Upper lobe of left lung (tissue), 6 donors: ENCODE measurements at regions not wholly inside any gene's neighbourhood (a gene's known extent, or its start where the extent isn't known, plus 50 kb on each side); places are given as distances from the start of the nearest gene placed in this dataset.

Experiments
- ATAC-seq, 2 donors: fragments of 200-7000 bp; cut with Tn5 transposase; one replicate each; pipeline ENCODE4 v1.9.1; 2022; ENCODE audit warnings: mild to moderate bottlenecking in 2 of 2, moderate library complexity in 2 of 2; ENCODE audit not compliant: low FRiP score in 2 of 2
- DNase-seq, 2 donors: peaks; one replicate each; pipeline ENCODE4 v3.0.0-alpha.2; 2019 to 2020
- H3K27ac ChIP-seq, 4 donors: fragments of 200-600 bp; sonication (generic); one replicate each; pipeline ENCODE4 v1.5.1; 2016 to 2019
- H3K27me3 ChIP-seq, 4 donors: fragments of 200-600 bp; sonication (generic); one replicate each; pipeline ENCODE4 v1.5.1; 2017 to 2019
- H3K36me3 ChIP-seq, 4 donors: fragments of 200-600 bp; sonication (generic); one replicate each; pipeline ENCODE4 v1.5.1; 2016 to 2019
- H3K4me1 ChIP-seq, 4 donors: fragments of 200-600 bp; sonication (generic); one replicate each; pipeline ENCODE4 v1.5.1; 2018 to 2019
- H3K4me3 ChIP-seq, 4 donors: fragments of 200-600 bp; sonication (generic); one replicate each; pipeline ENCODE4 v1.5.1; 2017 to 2019; ENCODE audit warnings: mild to moderate bottlenecking in 2 of 4, moderate library complexity in 1 of 4
- H3K9me3 ChIP-seq, 4 donors: fragments of 200-600 bp; sonication (generic); one replicate each; pipeline ENCODE4 v1.5.1; 2018 to 2019
- CTCF ChIP-seq, 6 experiments: fragments of 450-650 bp in 4 of 6; fragments of 200-600 bp in 2 of 6; sonication (generic) in 2 of 6; IDR thresholded peaks; one replicate each; pipeline ENCODE4 v1.5.1; 2016 to 2019; ENCODE audit warnings: antibody characterized with exemption in 6 of 6
- EP300 ChIP-seq, 4 donors: sonication (generic); formaldehyde crosslinking; IDR thresholded peaks; one replicate each; pipeline ENCODE4 v1.5.1; 2017; ENCODE audit warnings: antibody characterized with exemption in 4 of 4, control low read depth in 2 of 4
- POLR2A ChIP-seq, 4 donors: fragments of 450-650 bp; IDR thresholded peaks; one replicate each; pipeline ENCODE4 v1.5.1; 2016 to 2017; ENCODE audit warnings: antibody characterized with exemption in 4 of 4, mild to moderate bottlenecking in 2 of 4
- POLR2AphosphoS5 ChIP-seq, 2 donors: sonication (generic); formaldehyde crosslinking; IDR thresholded peaks; one replicate each; pipeline ENCODE4 v1.5.1; 2017; ENCODE audit warnings: antibody characterized with exemption in 2 of 2
- WGBS, 2 donors: methylation state at CpG; one replicate each; pipeline ENCODE4 v1.1.5; 2017 to 2018; 5-methylcytosine and 5-hydroxymethylcytosine counted together
- donor health status: DM: no; HTN: no; CAD: no; lungs with moderate emphysema.
- donor health status: DM: no; HTN: yes; CAD: no; lungs with severe emphysema.

DNA sequence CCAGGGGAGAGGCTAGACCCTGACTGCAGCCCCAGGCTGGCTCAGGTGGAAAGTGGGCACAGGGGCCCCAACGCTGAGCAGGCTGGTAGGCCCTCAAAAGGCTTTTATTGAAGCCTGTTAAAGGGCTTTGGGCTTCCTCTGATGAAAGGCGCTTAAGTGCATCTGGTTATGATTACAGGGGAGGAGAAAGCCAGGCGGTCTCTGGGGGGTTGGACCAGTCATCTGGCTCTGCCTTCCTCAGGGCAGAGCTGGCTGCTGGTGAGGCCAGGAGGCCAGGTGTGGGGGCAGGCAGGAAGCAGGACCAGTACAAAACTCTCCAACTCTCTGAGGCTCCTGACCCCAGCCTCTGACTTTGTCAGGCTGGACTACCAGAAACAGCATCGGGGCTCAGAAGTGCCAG is 68.8 kb upstream of the BCOR start:
- H3K27me3 ChIP-seq: peaks cover 0 to 13% (median 0%) of the 10 kb centered on the region in 4 donors
- no peak for TF ChIP-seq EP300 (IDR thresholded peaks at IDR 0.05)
- TF ChIP-seq POLR2AphosphoS5 (IDR thresholded peaks at IDR 0.05): no peak
- no peak for TF ChIP-seq POLR2A (IDR thresholded peaks at IDR 0.05)
- TF ChIP-seq CTCF (IDR thresholded peaks at IDR 0.05): no peak
- H3K4me1 ChIP-seq: peaks cover 4 to 53% (median 14%) of the 10 kb centered on the region in 4 donors
- no peak overlapping the region for H3K27ac ChIP-seq
- WGBS, 2 donors: 34% methylated on average over 4 of the region's 4 CpGs; no CpG with 5 or more reads in 1 of the 2 donors
- DNase-seq (no peak), ATAC-seq (no peak)
- H3K4me3 ChIP-seq: no peak overlapping the region
- H3K9me3 ChIP-seq: no peaks in the 10 kb centered on the region
- H3K36me3 ChIP-seq: no peaks in the 10 kb centered on the region

GRCh38 chrX:40165861-40166260 is 68.1 kb upstream of the BCOR start:
- TF ChIP-seq EP300 (IDR thresholded peaks at IDR 0.05): no peak
- no peak for TF ChIP-seq POLR2A (IDR thresholded peaks at IDR 0.05)
- TF ChIP-seq POLR2AphosphoS5 (IDR thresholded peaks at IDR 0.05): no peak
- no peak for TF ChIP-seq CTCF (IDR thresholded peaks at IDR 0.05)
- DNase-seq (no peak), ATAC-seq (no peak)
- H3K27me3 ChIP-seq: peaks cover 0 to 13% (median 0%) of the 10 kb centered on the region in 4 donors
- H3K9me3 ChIP-seq: no peaks in the 10 kb centered on the region
- H3K4me1 ChIP-seq: peaks cover 0 to 46% (median 11%) of the 10 kb centered on the region in 4 donors
- 65 to 88% methylated on average over 6 of the region's 6 CpGs for WGBS, 2 donors
- no peaks in the 10 kb centered on the region for H3K36me3 ChIP-seq
- no peak overlapping the region for H3K27ac ChIP-seq
- H3K4me3 ChIP-seq: no peak overlapping the region

DNA sequence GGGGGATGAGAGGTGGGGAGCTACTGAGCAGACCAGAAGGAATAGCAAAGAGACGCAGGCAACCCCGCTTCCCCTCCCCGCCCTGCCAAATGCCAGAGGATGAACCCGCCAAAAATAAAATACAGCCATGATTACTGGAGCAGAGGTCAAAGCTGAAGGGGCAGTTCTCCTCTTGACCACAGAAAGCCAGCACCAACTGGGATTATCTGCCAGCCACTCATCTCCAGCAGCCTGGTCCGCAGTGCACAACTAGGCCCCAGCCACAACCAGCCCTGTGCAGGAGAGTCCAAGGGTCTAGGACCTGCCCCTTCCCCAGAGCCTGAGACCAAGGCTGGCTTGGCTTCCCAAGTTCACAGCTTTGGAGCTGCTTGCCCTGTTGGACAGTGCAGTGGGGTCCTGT is 67.4 kb upstream of the BCOR start:
- Histone ChIP-seq H3K36me3 (no peaks in the 10 kb centered on the region), H3K27me3 (peaks cover 0 to 13% (median 0%) of the 10 kb centered on the region in 4 donors), H3K4me3 (no peak overlapping the region), H3K4me1 (peaks cover 0 to 39% (median 11%) of the 10 kb centered on the region in 4 donors), H3K27ac (no peak overlapping the region), H3K9me3 (no peaks in the 10 kb centered on the region)
- DNase-seq (no peak), ATAC-seq (no peak)
- WGBS, 2 donors: 79 to 83% methylated on average over 4 to 5 of the region's 5 CpGs
- TF ChIP-seq POLR2AphosphoS5 (IDR thresholded peaks at IDR 0.05) (no peak), EP300 (IDR thresholded peaks at IDR 0.05) (no peak), POLR2A (IDR thresholded peaks at IDR 0.05) (no peak), CTCF (IDR thresholded peaks at IDR 0.05) (no peak)

GRCh38 chrX:40164751-40165150 is 67.0 kb upstream of the BCOR start:
- H3K27ac ChIP-seq: no peak overlapping the region
- H3K4me1 ChIP-seq: peaks cover 0 to 35% (median 11%) of the 10 kb centered on the region in 4 donors
- peaks cover 0 to 13% (median 0%) of the 10 kb centered on the region in 4 donors for H3K27me3 ChIP-seq
- no peaks in the 10 kb centered on the region for H3K9me3 ChIP-seq
- ATAC-seq (no peak), DNase-seq (no peak)
- no peak overlapping the region for H3K4me3 ChIP-seq
- 54 to 71% methylated on average over 2 to 3 of the region's 3 CpGs for WGBS, 2 donors
- H3K36me3 ChIP-seq: no peaks in the 10 kb centered on the region
- TF ChIP-seq POLR2AphosphoS5 (IDR thresholded peaks at IDR 0.05): no peak
- TF ChIP-seq POLR2A (IDR thresholded peaks at IDR 0.05): no peak
- TF ChIP-seq CTCF (IDR thresholded peaks at IDR 0.05): no peak
- no peak for TF ChIP-seq EP300 (IDR thresholded peaks at IDR 0.05)

GRCh38 chrX:40158036-40158706 is 60.4 kb upstream of the BCOR start:
- TF ChIP-seq CTCF (IDR thresholded peaks at IDR 0.05) (peak; percentile 70 to 91 (median 83)), POLR2AphosphoS5 (IDR thresholded peaks at IDR 0.05) (no peak), EP300 (IDR thresholded peaks at IDR 0.05) (no peak), POLR2A (IDR thresholded peaks at IDR 0.05) (peak in 1 of 4 donors; percentile 47)
- peaks cover 14 to 50% (median 24%) of the 10 kb centered on the region in 4 donors for H3K4me1 ChIP-seq
- peaks cover 0 to 30% (median 0%) of the 10 kb centered on the region in 4 donors for H3K27me3 ChIP-seq
- peak; percentile 54 to 83 for ATAC-seq
- peak in 1 of 2 donors; percentile 90 for DNase-seq
- H3K4me3 ChIP-seq: peak overlapping the region in 3 of 4 donors; percentile 39 to 53 (median 52)
- H3K27ac ChIP-seq: peak overlapping the region; percentile 52 to 81 (median 73)
- no peaks in the 10 kb centered on the region for H3K9me3 ChIP-seq
- no peaks in the 10 kb centered on the region for H3K36me3 ChIP-seq
- 2% methylated on average over 28 of the region's 68 CpGs; no CpG with 5 or more reads in 1 of the 2 donors for WGBS, 2 donors
